ENCODE measurements at regions not wholly inside any gene's neighbourhood (a gene's known extent, or its start where the extent isn't known, plus 50 kb on each side); places are given as distances from the start of the nearest gene placed in this dataset.

DNA sequence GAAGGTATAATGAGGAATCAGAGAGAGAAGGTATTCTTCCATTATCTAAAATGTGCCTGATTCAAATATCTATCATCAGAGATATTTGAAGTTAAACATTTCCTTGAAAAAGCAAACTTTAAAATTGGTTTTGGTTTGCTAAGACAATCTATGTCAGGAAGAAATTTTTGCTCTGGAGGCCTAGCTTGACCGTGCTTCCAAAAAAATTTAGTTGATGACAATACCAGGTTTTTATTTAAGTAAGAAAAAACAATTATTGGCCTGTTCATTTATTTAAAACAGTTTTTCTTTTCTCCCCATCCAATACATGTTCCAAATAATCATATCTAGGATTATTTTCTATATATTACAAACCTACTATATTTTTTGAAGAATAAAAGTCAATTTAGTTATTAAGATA lies 75.3 kb downstream of the OTOL1 start:
- Histone ChIP-seq H3K27ac (ENCODE audit: low read depth in 2 of 2, low read length in 2 of 2) (no peak overlapping the region), H3K9ac (ENCODE audit: low read depth in 1 of 2, low read length in 2 of 2) (no peak overlapping the region), H3K9me3 (ENCODE audit: control insufficient read depth in 2 of 2, low read length in 2 of 2) (no peaks in the 10 kb centered on the region), H3K27me3 (ENCODE audit: control insufficient read depth in 2 of 2, insufficient read depth in 2 of 2, low read length in 2 of 2) (no peaks in the 10 kb centered on the region), H3K4me1 (ENCODE audit: control insufficient read depth in 2 of 2, insufficient read depth in 2 of 2, low read length in 2 of 2) (no peaks in the 10 kb centered on the region), H3K36me3 (ENCODE audit: control insufficient read depth in 2 of 2, insufficient read depth in 2 of 2, low read length in 2 of 2) (no peaks in the 10 kb centered on the region), H3K4me3 (ENCODE audit: low read length in 2 of 2) (no peak overlapping the region)

DNA sequence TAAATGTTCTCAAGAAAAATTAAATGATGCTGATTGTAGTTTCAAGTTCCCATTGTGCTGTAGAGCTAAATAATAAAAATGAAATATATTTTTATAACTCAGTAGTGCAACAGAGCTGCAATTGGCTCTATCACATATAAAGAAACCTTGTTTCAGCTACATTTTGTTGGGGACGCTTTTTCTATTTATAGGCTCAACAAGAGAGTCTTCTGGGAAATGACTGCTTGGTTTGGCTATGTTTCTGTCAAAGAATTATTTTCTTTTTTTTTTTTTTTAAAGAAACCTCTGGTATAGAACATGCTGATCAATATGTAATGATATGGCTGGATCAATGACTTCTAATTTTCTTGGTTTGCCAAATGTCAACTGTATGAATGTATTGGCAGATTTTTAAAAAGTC lies 76.5 kb downstream of the OTOL1 start:
- no peaks in the 10 kb centered on the region for H3K27me3 ChIP-seq (ENCODE audit: control insufficient read depth in 2 of 2, insufficient read depth in 2 of 2, low read length in 2 of 2)
- no peaks in the 10 kb centered on the region for H3K9me3 ChIP-seq (ENCODE audit: control insufficient read depth in 2 of 2, low read length in 2 of 2)
- no peak overlapping the region for H3K27ac ChIP-seq (ENCODE audit: low read depth in 2 of 2, low read length in 2 of 2)
- H3K9ac ChIP-seq (ENCODE audit: low read depth in 1 of 2, low read length in 2 of 2): no peak overlapping the region
- no peak overlapping the region for H3K4me3 ChIP-seq (ENCODE audit: low read length in 2 of 2)
- H3K4me1 ChIP-seq (ENCODE audit: control insufficient read depth in 2 of 2, insufficient read depth in 2 of 2, low read length in 2 of 2): no peaks in the 10 kb centered on the region
- H3K36me3 ChIP-seq (ENCODE audit: control insufficient read depth in 2 of 2, insufficient read depth in 2 of 2, low read length in 2 of 2): no peaks in the 10 kb centered on the region

DNA sequence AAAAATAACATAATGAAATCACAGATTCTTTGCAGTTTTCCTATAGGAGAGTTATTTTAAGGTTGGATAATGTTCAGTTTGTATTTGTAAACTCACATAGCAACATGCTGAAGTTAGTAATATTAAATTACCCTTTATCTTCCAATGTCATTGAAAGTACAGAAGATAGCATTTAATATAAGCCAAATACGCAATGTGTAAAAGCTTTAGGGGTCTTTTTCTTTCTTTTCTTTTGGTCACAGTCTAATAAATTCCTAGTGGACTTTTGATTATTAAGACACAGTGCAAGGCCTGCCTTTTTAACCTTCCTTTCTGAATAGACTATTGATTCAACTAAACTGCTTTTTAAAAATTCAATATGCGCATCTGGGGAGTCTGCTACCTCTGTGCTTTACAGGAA lies 79.3 kb downstream of the OTOL1 start:
- H3K9ac ChIP-seq (ENCODE audit: low read depth in 1 of 2, low read length in 2 of 2): no peak overlapping the region
- no peaks in the 10 kb centered on the region for H3K4me1 ChIP-seq (ENCODE audit: control insufficient read depth in 2 of 2, insufficient read depth in 2 of 2, low read length in 2 of 2)
- H3K9me3 ChIP-seq (ENCODE audit: control insufficient read depth in 2 of 2, low read length in 2 of 2): no peaks in the 10 kb centered on the region
- no peak overlapping the region for H3K27ac ChIP-seq (ENCODE audit: low read depth in 2 of 2, low read length in 2 of 2)
- H3K27me3 ChIP-seq (ENCODE audit: control insufficient read depth in 2 of 2, insufficient read depth in 2 of 2, low read length in 2 of 2): no peaks in the 10 kb centered on the region
- no peaks in the 10 kb centered on the region for H3K36me3 ChIP-seq (ENCODE audit: control insufficient read depth in 2 of 2, insufficient read depth in 2 of 2, low read length in 2 of 2)
- no peak overlapping the region for H3K4me3 ChIP-seq (ENCODE audit: low read length in 2 of 2)

DNA sequence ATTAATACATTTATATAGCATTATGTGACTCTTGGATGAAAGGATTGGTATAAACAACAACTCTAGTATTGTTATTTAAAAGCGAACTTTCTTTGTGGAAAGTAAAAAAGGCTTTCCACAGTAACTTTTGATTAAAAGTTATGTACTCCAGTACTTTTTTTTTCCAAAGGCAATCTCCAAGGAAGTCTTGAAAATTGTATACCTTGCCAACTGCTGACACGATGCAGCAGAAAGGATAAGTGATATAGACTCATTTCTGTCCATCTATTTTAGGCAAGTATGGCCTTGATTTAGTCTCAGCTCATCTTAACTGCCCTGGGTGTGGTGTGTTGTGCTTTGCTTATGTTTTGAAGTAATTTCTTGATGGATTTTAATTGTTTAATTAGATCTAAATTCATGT lies 79.7 kb downstream of the OTOL1 start:
- H3K4me3 ChIP-seq (ENCODE audit: low read length in 2 of 2): no peak overlapping the region
- H3K4me1 ChIP-seq (ENCODE audit: control insufficient read depth in 2 of 2, insufficient read depth in 2 of 2, low read length in 2 of 2): no peaks in the 10 kb centered on the region
- no peaks in the 10 kb centered on the region for H3K36me3 ChIP-seq (ENCODE audit: control insufficient read depth in 2 of 2, insufficient read depth in 2 of 2, low read length in 2 of 2)
- no peaks in the 10 kb centered on the region for H3K27me3 ChIP-seq (ENCODE audit: control insufficient read depth in 2 of 2, insufficient read depth in 2 of 2, low read length in 2 of 2)
- no peak overlapping the region for H3K9ac ChIP-seq (ENCODE audit: low read depth in 1 of 2, low read length in 2 of 2)
- H3K27ac ChIP-seq (ENCODE audit: low read depth in 2 of 2, low read length in 2 of 2): no peak overlapping the region
- no peaks in the 10 kb centered on the region for H3K9me3 ChIP-seq (ENCODE audit: control insufficient read depth in 2 of 2, low read length in 2 of 2)

DNA sequence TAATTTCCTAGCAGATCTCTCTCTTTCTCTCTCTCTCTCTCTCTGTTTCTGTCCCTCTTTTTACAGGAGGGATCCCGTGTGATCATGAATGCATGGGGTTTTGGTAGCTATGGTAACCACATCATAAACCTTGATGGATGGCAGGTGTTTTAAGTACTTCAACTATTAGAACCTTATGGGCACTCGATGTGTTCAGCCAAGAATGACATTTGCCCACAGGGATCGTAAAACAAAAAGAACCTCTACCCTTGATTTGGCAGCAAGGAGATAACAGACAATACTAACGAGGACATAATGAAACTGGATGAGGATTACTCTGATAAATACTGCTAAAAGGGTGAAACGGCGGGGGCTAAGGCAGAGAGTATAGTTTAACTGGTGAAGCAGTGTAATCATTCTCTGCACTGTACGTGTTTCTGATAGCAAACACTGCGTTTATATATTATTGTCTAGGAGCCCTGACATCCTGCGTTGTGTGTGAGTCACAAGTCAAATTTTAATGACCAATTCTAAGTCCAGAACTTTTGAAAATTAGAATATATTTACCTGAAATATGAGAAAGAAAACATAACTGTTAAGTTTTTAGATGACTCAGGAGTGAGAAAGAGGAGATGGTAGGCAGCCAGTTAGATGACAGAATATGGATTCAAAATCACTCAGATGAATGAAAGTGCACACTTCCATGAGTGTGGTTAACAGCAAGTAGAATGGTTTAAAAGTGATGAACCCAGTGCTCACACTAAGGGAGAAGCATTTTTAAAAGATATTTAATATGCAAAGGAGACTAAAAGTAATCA lies 80.3 kb downstream of the OTOL1 start:
- Histone ChIP-seq H3K36me3 (ENCODE audit: control insufficient read depth in 2 of 2, insufficient read depth in 2 of 2, low read length in 2 of 2) (no peaks in the 10 kb centered on the region), H3K4me1 (ENCODE audit: control insufficient read depth in 2 of 2, insufficient read depth in 2 of 2, low read length in 2 of 2) (no peaks in the 10 kb centered on the region), H3K9ac (ENCODE audit: low read depth in 1 of 2, low read length in 2 of 2) (no peak overlapping the region), H3K4me3 (ENCODE audit: low read length in 2 of 2) (no peak overlapping the region), H3K27ac (ENCODE audit: low read depth in 2 of 2, low read length in 2 of 2) (no peak overlapping the region), H3K9me3 (ENCODE audit: control insufficient read depth in 2 of 2, low read length in 2 of 2) (no peaks in the 10 kb centered on the region), H3K27me3 (ENCODE audit: control insufficient read depth in 2 of 2, insufficient read depth in 2 of 2, low read length in 2 of 2) (no peaks in the 10 kb centered on the region)

DNA sequence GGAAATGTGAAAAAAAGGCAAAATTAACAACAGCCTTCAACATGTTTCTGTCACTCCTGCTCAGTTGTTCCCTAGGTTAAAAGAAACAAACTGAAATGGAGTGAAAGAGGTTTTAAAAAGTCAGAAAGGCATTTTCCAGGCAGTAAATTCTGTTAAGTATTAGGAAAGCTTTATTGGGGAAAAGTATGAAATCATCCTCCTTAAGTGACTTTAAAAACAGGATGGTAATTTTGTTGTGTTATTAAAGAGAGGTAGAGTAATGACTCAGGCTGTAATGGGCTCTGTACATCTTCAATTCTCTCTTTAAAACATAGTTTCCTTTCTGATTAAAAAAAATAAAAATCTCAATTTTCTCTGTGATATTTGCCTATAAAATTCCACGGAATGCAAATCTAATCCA lies 81.1 kb downstream of the OTOL1 start:
- no peak overlapping the region for H3K9ac ChIP-seq (ENCODE audit: low read depth in 1 of 2, low read length in 2 of 2)
- no peak overlapping the region for H3K4me3 ChIP-seq (ENCODE audit: low read length in 2 of 2)
- no peak overlapping the region for H3K27ac ChIP-seq (ENCODE audit: low read depth in 2 of 2, low read length in 2 of 2)
- H3K4me1 ChIP-seq (ENCODE audit: control insufficient read depth in 2 of 2, insufficient read depth in 2 of 2, low read length in 2 of 2): no peaks in the 10 kb centered on the region
- H3K9me3 ChIP-seq (ENCODE audit: control insufficient read depth in 2 of 2, low read length in 2 of 2): no peaks in the 10 kb centered on the region
- no peaks in the 10 kb centered on the region for H3K27me3 ChIP-seq (ENCODE audit: control insufficient read depth in 2 of 2, insufficient read depth in 2 of 2, low read length in 2 of 2)
- no peaks in the 10 kb centered on the region for H3K36me3 ChIP-seq (ENCODE audit: control insufficient read depth in 2 of 2, insufficient read depth in 2 of 2, low read length in 2 of 2)

DNA sequence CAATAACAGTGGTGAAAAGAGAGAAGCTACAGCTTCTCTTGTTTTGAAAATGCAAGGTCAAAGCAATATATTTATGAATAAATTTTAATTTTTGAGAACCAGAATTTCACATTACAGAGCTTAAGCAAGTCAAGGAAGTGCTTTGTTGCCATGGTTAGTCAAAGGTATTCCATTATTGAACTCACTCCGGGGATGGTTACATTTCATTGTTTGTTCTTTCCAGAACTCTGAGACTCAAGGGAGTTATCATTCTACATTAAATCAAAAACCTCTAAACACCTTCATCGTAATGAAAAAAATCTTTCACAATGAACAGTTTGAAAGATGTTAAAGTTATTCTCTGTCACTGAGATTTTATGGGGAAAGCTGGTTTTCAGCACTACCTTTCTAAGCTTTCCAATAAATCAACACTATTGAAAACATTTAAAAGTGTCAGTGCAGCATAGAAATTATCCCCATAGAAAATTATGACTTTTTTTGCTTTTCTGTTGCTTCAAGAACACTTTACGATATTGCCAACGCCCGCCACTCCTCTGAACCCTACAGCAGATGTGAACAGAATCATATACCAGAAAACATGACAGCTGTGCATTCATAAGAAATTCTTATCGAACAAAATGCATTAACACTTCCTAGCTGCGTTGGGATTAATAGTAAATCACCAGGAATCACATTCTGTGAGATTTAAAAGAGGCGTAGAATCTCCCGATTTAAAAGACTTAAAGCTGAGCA lies 83.0 kb downstream of the OTOL1 start:
- H3K27ac ChIP-seq (ENCODE audit: low read depth in 2 of 2, low read length in 2 of 2): no peak overlapping the region
- no peak overlapping the region for H3K9ac ChIP-seq (ENCODE audit: low read depth in 1 of 2, low read length in 2 of 2)
- H3K36me3 ChIP-seq (ENCODE audit: control insufficient read depth in 2 of 2, insufficient read depth in 2 of 2, low read length in 2 of 2): no peaks in the 10 kb centered on the region
- no peaks in the 10 kb centered on the region for H3K4me1 ChIP-seq (ENCODE audit: control insufficient read depth in 2 of 2, insufficient read depth in 2 of 2, low read length in 2 of 2)
- H3K4me3 ChIP-seq (ENCODE audit: low read length in 2 of 2): no peak overlapping the region
- H3K27me3 ChIP-seq (ENCODE audit: control insufficient read depth in 2 of 2, insufficient read depth in 2 of 2, low read length in 2 of 2): no peaks in the 10 kb centered on the region
- no peaks in the 10 kb centered on the region for H3K9me3 ChIP-seq (ENCODE audit: control insufficient read depth in 2 of 2, low read length in 2 of 2)

DNA sequence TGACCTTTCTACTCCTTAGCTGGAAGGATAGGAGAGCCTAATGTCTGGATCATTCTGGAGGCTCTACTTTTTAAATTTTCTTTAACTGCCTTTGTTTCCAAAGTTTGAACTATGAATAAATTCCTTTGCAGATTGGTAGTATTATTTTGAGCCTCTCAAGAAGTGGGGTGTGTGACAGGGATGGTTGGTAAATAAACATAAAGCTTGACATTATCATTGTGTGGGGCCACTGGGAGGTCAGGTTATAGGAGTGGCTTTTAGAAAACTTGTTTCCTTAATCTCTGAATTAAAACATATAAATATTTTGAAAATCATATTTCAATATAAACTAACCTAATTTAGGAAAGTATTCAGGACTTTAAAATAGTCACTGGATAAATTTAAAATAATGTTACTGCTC lies 89.3 kb downstream of the OTOL1 start:
- Histone ChIP-seq H3K9ac (ENCODE audit: low read depth in 1 of 2, low read length in 2 of 2) (no peak overlapping the region), H3K4me1 (ENCODE audit: control insufficient read depth in 2 of 2, insufficient read depth in 2 of 2, low read length in 2 of 2) (no peaks in the 10 kb centered on the region), H3K27me3 (ENCODE audit: control insufficient read depth in 2 of 2, insufficient read depth in 2 of 2, low read length in 2 of 2) (no peaks in the 10 kb centered on the region)

DNA sequence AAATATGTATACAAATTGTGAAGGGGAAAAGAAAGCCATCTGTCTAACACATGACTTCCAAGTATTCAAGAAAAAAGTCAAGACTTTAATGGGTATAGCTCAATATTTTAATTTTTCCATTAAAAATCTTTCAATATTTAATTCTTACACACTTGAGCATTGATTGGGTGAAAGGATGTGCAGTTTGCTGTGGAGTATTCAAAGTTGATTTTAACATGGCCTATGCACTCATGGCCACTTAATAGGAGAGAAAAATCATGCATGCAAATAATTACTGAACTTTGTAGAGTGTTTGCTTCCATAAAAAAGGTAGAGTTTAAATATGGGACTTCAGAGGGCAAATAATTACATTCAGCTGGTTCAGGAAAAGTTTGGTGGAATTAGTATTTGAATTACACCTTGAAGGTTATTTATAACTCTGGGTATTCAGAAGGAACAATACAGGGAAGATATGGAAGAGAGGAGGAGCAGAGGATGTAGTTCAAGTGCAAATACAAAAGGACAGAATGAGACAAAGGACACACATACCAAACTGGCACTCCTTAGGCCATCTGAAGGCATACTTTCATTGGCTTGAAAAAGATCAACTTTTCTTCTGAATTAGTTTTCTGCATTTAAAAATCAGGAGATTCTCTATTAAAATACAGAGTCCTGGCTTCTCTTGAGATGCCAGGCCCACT lies 90.1 kb downstream of the OTOL1 start:
- H3K36me3 ChIP-seq (ENCODE audit: control insufficient read depth in 2 of 2, insufficient read depth in 2 of 2, low read length in 2 of 2): no peaks in the 10 kb centered on the region
- no peak overlapping the region for H3K27ac ChIP-seq (ENCODE audit: low read depth in 2 of 2, low read length in 2 of 2)
- H3K27me3 ChIP-seq (ENCODE audit: control insufficient read depth in 2 of 2, insufficient read depth in 2 of 2, low read length in 2 of 2): no peaks in the 10 kb centered on the region
- no peak overlapping the region for H3K4me3 ChIP-seq (ENCODE audit: low read length in 2 of 2)
- H3K9ac ChIP-seq (ENCODE audit: low read depth in 1 of 2, low read length in 2 of 2): no peak overlapping the region
- H3K4me1 ChIP-seq (ENCODE audit: control insufficient read depth in 2 of 2, insufficient read depth in 2 of 2, low read length in 2 of 2): no peaks in the 10 kb centered on the region
- no peaks in the 10 kb centered on the region for H3K9me3 ChIP-seq (ENCODE audit: control insufficient read depth in 2 of 2, low read length in 2 of 2)

More for the DNA sequence above, 89.3 kb downstream of the OTOL1 start:
- H3K36me3 ChIP-seq (ENCODE audit: control insufficient read depth in 2 of 2, insufficient read depth in 2 of 2, low read length in 2 of 2): no peaks in the 10 kb centered on the region
- H3K9me3 ChIP-seq (ENCODE audit: control insufficient read depth in 2 of 2, low read length in 2 of 2): no peaks in the 10 kb centered on the region
- no peak overlapping the region for H3K4me3 ChIP-seq (ENCODE audit: low read length in 2 of 2)
- H3K27ac ChIP-seq (ENCODE audit: low read depth in 2 of 2, low read length in 2 of 2): no peak overlapping the region

DNA sequence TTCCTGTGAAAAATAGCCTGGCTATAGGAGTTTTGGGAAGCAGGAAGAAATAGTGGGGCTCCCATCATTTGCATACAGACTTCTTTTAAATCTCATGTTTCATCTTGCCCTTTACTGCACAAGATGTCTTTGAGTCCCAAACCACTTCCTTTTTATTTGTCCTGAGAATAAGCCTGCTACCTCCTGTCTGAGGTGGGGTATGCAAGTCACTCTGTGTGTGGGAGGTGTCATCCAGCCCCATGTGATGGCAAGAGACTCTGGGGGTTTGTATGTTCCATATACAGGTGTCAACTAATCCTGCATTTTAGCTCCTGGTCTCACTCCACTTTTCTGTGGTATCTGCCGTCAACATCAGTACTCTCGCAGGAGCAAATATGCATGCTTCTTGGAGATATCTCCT lies 102.0 kb downstream of the OTOL1 start:
- H3K4me1 ChIP-seq (ENCODE audit: control insufficient read depth in 2 of 2, insufficient read depth in 2 of 2, low read length in 2 of 2): no peaks in the 10 kb centered on the region
- no peak overlapping the region for H3K27ac ChIP-seq (ENCODE audit: low read depth in 2 of 2, low read length in 2 of 2)
- H3K4me3 ChIP-seq (ENCODE audit: low read length in 2 of 2): no peak overlapping the region
- H3K36me3 ChIP-seq (ENCODE audit: control insufficient read depth in 2 of 2, insufficient read depth in 2 of 2, low read length in 2 of 2): no peaks in the 10 kb centered on the region
- no peaks in the 10 kb centered on the region for H3K27me3 ChIP-seq (ENCODE audit: control insufficient read depth in 2 of 2, insufficient read depth in 2 of 2, low read length in 2 of 2)
- H3K9ac ChIP-seq (ENCODE audit: low read depth in 1 of 2, low read length in 2 of 2): no peak overlapping the region
- no peaks in the 10 kb centered on the region for H3K9me3 ChIP-seq (ENCODE audit: control insufficient read depth in 2 of 2, low read length in 2 of 2)
